Chondrocyte (in vitro differentiated cells): ENCODE measurements at regions not wholly inside any gene's neighbourhood (a gene's known extent, or its start where the extent isn't known, plus 50 kb on each side); places are given as distances from the start of the nearest gene placed in this dataset.

Experiments used
- DNase-seq: peaks from one replicate; pipeline ENCODE4 v3.0.0; 2021; ENCODE audit warnings: mixed read lengths, low spot score
- H3K27ac Mint-ChIP-seq: one replicate; pipeline ENCODE4 v1.8.0; 2021; ENCODE audit warnings: mild to moderate bottlenecking, moderate library complexity, mixed read lengths; ENCODE audit not compliant: unreplicated experiment
- H3K27me3 Mint-ChIP-seq: 2 replicates; pipeline ENCODE4 v1.8.0; 2021; ENCODE audit warnings: low read depth, mixed read lengths
- H3K36me3 Mint-ChIP-seq: 2 replicates; pipeline ENCODE4 v1.8.0; 2021; ENCODE audit warnings: low read depth, mixed read lengths
- H3K4me1 Mint-ChIP-seq: 2 replicates; pipeline ENCODE4 v1.8.0; 2021; ENCODE audit warnings: low read depth, mild to moderate bottlenecking, mixed read lengths
- H3K4me3 Mint-ChIP-seq: one replicate; pipeline ENCODE4 v1.8.0; 2021; ENCODE audit warnings: mild to moderate bottlenecking, moderate library complexity, mixed read lengths; ENCODE audit not compliant: unreplicated experiment
- H3K9me3 Mint-ChIP-seq: 2 replicates; pipeline ENCODE4 v1.8.0; 2021; ENCODE audit warnings: low read depth, mixed read lengths
- TF ChIP-seq, protein P1 (sequence below): fragments of 200-600 bp; sonication (generic); IDR thresholded peaks from 2 replicates; pipeline ENCODE4 v1.5.0; 2021; ENCODE audit warnings: antibody characterized with exemption, mild to moderate bottlenecking, moderate library complexity

DNA sequence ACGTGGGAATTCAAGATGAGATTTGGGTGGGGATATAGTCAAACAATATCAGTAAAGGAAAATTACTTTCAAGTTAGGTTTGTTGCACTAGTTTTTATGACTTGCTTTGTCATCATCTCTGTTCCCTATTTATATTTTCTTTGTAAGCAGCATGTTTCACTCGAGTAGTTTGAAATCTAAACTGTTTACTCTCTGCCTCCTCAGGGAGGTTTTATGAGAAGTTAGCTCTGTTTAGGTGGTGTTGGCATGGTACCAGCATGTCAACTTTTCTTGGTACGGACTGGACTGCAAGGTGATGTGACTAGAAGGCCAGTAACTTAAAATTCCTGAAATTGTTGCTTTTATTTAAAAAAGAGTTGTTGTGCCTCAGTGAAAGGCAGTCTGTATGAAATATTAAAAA lies 59.2 kb upstream of the MTPN start:
- Mint-ChIP-seq H3K27me3 (peaks cover 6% of the 10 kb centered on the region), H3K4me3 (no peak overlapping the region), H3K4me1 (peaks cover 3% of the 10 kb centered on the region), H3K9me3 (no peaks in the 10 kb centered on the region), H3K36me3 (no peaks in the 10 kb centered on the region), H3K27ac (no peak overlapping the region)
- DNase-seq, result no peak
- TF ChIP-seq, protein P1, sequence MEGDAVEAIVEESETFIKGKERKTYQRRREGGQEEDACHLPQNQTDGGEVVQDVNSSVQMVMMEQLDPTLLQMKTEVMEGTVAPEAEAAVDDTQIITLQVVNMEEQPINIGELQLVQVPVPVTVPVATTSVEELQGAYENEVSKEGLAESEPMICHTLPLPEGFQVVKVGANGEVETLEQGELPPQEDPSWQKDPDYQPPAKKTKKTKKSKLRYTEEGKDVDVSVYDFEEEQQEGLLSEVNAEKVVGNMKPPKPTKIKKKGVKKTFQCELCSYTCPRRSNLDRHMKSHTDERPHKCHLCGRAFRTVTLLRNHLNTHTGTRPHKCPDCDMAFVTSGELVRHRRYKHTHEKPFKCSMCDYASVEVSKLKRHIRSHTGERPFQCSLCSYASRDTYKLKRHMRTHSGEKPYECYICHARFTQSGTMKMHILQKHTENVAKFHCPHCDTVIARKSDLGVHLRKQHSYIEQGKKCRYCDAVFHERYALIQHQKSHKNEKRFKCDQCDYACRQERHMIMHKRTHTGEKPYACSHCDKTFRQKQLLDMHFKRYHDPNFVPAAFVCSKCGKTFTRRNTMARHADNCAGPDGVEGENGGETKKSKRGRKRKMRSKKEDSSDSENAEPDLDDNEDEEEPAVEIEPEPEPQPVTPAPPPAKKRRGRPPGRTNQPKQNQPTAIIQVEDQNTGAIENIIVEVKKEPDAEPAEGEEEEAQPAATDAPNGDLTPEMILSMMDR, result no peak

GRCh38 chr7:136034132-136034531 lies 57.0 kb upstream of the MTPN start:
- TF ChIP-seq, protein P1, result no peak
- H3K27me3 Mint-ChIP-seq, result peaks cover 12% of the 10 kb centered on the region
- no peak for DNase-seq
- H3K4me3 Mint-ChIP-seq, result no peak overlapping the region
- no peaks in the 10 kb centered on the region for H3K4me1 Mint-ChIP-seq
- H3K9me3 Mint-ChIP-seq, result no peaks in the 10 kb centered on the region
- no peak overlapping the region for H3K27ac Mint-ChIP-seq
- H3K36me3 Mint-ChIP-seq, result no peaks in the 10 kb centered on the region

GRCh38 chr7:136033413-136034031 lies 56.4 kb upstream of the MTPN start:
- no peaks in the 10 kb centered on the region for H3K9me3 Mint-ChIP-seq
- no peaks in the 10 kb centered on the region for H3K4me1 Mint-ChIP-seq
- TF ChIP-seq, protein P1, result no peak
- no peaks in the 10 kb centered on the region for H3K36me3 Mint-ChIP-seq
- no peak overlapping the region for H3K27ac Mint-ChIP-seq
- DNase-seq, result no peak
- H3K27me3 Mint-ChIP-seq, result peaks cover 12% of the 10 kb centered on the region
- no peak overlapping the region for H3K4me3 Mint-ChIP-seq

DNA sequence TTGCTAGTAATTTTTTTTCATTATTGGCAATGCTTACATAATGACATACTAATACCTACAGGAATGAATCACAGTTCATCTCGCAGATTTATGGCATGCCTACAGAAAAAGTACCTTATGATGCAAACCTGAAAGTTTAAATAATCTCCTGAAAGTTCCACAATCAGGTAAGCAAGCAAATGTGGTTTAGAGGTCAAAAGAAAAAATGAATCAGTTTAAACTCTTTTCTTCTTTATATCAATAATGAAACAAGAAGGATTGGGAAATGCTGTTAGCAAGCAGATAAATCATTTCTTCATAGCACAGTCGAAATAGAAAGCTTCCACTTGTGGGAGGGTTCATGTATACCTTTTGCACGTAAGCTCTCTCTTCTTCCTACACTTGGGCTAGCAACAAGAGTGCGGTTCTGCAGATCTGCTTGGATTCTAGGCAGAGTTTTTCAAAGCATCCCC lies 53.7 kb upstream of the MTPN start:
- Mint-ChIP-seq H3K27ac (no peak overlapping the region), H3K4me1 (no peaks in the 10 kb centered on the region), H3K9me3 (no peaks in the 10 kb centered on the region), H3K36me3 (no peaks in the 10 kb centered on the region), H3K27me3 (peaks cover 26% of the 10 kb centered on the region), H3K4me3 (no peak overlapping the region)
- TF ChIP-seq, protein P1, result no peak
- no peak for DNase-seq

- no peaks in the 10 kb centered on the region for H3K9me3 Mint-ChIP-seq
- no peak overlapping the region for H3K27ac Mint-ChIP-seq
- TF ChIP-seq, protein P1, result no peak
- no peaks in the 10 kb centered on the region for H3K4me1 Mint-ChIP-seq
- H3K27me3 Mint-ChIP-seq, result peaks cover 26% of the 10 kb centered on the region
- DNase-seq, result no peak
- H3K4me3 Mint-ChIP-seq, result no peak overlapping the region
- no peaks in the 10 kb centered on the region for H3K36me3 Mint-ChIP-seq
These were observed 53.2 kb upstream of the MTPN start for GRCh38 chr7:136030330-136030729.
